DND-41 (cell line): ENCODE measurements at regions not wholly inside any gene's neighbourhood (a gene's known extent, or its start where the extent isn't known, plus 50 kb on each side); places are given as distances from the start of the nearest gene placed in this dataset.

ENCODE experiments used
- ATAC-seq: fragments of 200-7000 bp; cut with Tn5 transposase; 3 replicates; pipeline ENCODE4 v1.9.1; 2021; ENCODE audit warnings: low read depth; ENCODE audit not compliant: insufficient read depth
- DNase-seq: peaks from one replicate; pipeline ENCODE4 v3.0.0-alpha.2; 2020
- H2AFZ ChIP-seq: 2 replicates; pipeline ENCODE4 v1.6.0; 2012; ENCODE audit warnings: low read depth, low read length
- H3K27ac ChIP-seq: 2 replicates; pipeline ENCODE4 v1.5.1; 2012; ENCODE audit warnings: low read length, inconsistent platforms
- H3K27me3 ChIP-seq: fragments of 200-600 bp; sonication (generic); 2 replicates; pipeline ENCODE4 v1.6.0; 2012; ENCODE audit warnings: low read length, mild to moderate bottlenecking, inconsistent platforms; ENCODE audit not compliant: insufficient read depth, poor library complexity
- H3K36me3 ChIP-seq: 2 replicates; pipeline ENCODE4 v1.5.1; 2012; ENCODE audit warnings: low read length, inconsistent platforms; ENCODE audit not compliant: insufficient read depth
- H3K4me1 ChIP-seq: 2 replicates; pipeline ENCODE4 v1.5.1; 2012; ENCODE audit warnings: mild to moderate bottlenecking, low read length; ENCODE audit not compliant: insufficient read depth
- H3K4me2 ChIP-seq: 2 replicates; pipeline ENCODE4 v1.6.0; 2012; ENCODE audit warnings: mild to moderate bottlenecking, moderate library complexity, low read length, inconsistent platforms; ENCODE audit not compliant: insufficient read depth
- H3K4me3 ChIP-seq, 2 experiments: fragments of 200-600 bp in 1 of 2; shearing (Covaris generic) in 1 of 2; 2 replicates each; pipeline ENCODE4 v1.5.1; 2012 to 2016; ENCODE audit warnings: inconsistent platforms in 2 of 2, low read length in 2 of 2, mild to moderate bottlenecking in 2 of 2, low read depth in 1 of 2, moderate library complexity in 1 of 2
- H3K79me2 ChIP-seq: 2 replicates; pipeline ENCODE4 v1.6.0; 2012; ENCODE audit warnings: low read length, inconsistent platforms; ENCODE audit not compliant: insufficient read depth
- H3K9ac ChIP-seq: 2 replicates; pipeline ENCODE4 v1.6.0; 2012; ENCODE audit warnings: low read depth, mild to moderate bottlenecking, inconsistent platforms, low read length, moderate library complexity
- H3K9me3 ChIP-seq: 2 replicates; pipeline ENCODE4 v1.5.1; 2012; ENCODE audit warnings: low read length, moderate library complexity, mild to moderate bottlenecking, inconsistent platforms; ENCODE audit not compliant: insufficient read depth, severe bottlenecking
- H4K20me1 ChIP-seq: 2 replicates; pipeline ENCODE4 v1.6.0; 2012; ENCODE audit warnings: low read length; ENCODE audit not compliant: insufficient read depth
- EZH2 ChIP-seq: IDR thresholded peaks from 3 replicates; pipeline ENCODE4 v1.6.1; 2012; ENCODE audit warnings: borderline replicate concordance, low read depth, mild to moderate bottlenecking, moderate library complexity, low read length, inconsistent platforms; ENCODE audit not compliant: severe bottlenecking
- TF ChIP-seq, protein P1 (sequence below): IDR thresholded peaks from 2 replicates; pipeline ENCODE4 v1.5.1; 2012; ENCODE audit warnings: borderline replicate concordance, low read length, moderate library complexity, mild to moderate bottlenecking; ENCODE audit not compliant: poor library complexity, severe bottlenecking; ENCODE audit errors: extremely low read depth

DNA sequence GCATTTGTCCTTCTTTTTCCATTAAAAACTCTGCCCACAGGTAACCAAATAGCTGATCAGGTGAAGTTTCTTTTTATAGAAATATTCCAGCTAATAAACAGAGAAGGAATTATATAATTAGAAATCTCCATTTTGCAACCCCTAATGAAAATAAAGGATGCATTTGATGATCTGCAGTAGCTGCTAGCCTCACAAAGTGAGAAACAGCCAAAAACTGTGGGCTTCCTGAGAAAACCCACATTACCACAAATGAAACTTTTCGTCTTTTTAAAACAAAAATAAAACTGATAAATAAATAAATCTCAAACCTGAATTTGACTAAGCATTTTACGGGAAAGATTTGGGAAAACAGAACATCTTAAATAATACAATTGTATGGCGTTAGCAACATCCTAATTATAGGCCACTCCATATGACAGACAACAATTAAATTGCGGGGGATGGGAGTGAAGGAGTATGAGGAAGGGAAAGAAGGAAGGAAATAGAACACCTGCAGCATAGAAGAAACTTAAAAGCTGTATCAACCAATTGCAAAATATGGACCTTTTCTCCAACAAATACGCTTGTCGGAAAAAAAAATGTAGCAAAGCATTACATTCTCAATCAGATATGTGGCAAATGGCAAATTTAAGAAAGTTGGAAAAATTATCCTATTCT, 283.0 kb upstream of the ITGA1 start:
- peak overlapping the region; percentile 92 for H3K27ac ChIP-seq
- ATAC-seq = peak; percentile 88
- no peaks in the 10 kb centered on the region for H3K79me2 ChIP-seq
- no peaks in the 10 kb centered on the region for H3K36me3 ChIP-seq
- H2AFZ ChIP-seq = peak overlapping the region; percentile 67
- peak overlapping the region in 1 of 2 experiments; percentile 40; a peak in 3 of 4 replicates for H3K4me3 ChIP-seq
- DNase-seq = peak; percentile 55
- peak overlapping the region; percentile 56 for H3K4me2 ChIP-seq
- TF ChIP-seq EZH2 = no peak
- TF ChIP-seq, protein P1, sequence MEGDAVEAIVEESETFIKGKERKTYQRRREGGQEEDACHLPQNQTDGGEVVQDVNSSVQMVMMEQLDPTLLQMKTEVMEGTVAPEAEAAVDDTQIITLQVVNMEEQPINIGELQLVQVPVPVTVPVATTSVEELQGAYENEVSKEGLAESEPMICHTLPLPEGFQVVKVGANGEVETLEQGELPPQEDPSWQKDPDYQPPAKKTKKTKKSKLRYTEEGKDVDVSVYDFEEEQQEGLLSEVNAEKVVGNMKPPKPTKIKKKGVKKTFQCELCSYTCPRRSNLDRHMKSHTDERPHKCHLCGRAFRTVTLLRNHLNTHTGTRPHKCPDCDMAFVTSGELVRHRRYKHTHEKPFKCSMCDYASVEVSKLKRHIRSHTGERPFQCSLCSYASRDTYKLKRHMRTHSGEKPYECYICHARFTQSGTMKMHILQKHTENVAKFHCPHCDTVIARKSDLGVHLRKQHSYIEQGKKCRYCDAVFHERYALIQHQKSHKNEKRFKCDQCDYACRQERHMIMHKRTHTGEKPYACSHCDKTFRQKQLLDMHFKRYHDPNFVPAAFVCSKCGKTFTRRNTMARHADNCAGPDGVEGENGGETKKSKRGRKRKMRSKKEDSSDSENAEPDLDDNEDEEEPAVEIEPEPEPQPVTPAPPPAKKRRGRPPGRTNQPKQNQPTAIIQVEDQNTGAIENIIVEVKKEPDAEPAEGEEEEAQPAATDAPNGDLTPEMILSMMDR = no peak
- peak overlapping the region; percentile 56 for H3K9ac ChIP-seq
- no peaks in the 10 kb centered on the region for H4K20me1 ChIP-seq
- no peaks in the 10 kb centered on the region for H3K9me3 ChIP-seq
- no peaks in the 10 kb centered on the region for H3K27me3 ChIP-seq
- H3K4me1 ChIP-seq = peaks cover 66% of the 10 kb centered on the region

- no peaks in the 10 kb centered on the region for H3K27me3 ChIP-seq
- H3K4me3 ChIP-seq = no peak overlapping the region
- DNase-seq = no peak
- H3K9me3 ChIP-seq = peaks cover 6% of the 10 kb centered on the region
- no peak overlapping the region for H3K9ac ChIP-seq
- no peak overlapping the region for H2AFZ ChIP-seq
- TF ChIP-seq, protein P1 = no peak
- no peak for TF ChIP-seq EZH2
- no peaks in the 10 kb centered on the region for H3K79me2 ChIP-seq
- H3K4me2 ChIP-seq = no peak overlapping the region
- no peak overlapping the region for H3K27ac ChIP-seq
- no peaks in the 10 kb centered on the region for H3K4me1 ChIP-seq
- H3K36me3 ChIP-seq = no peaks in the 10 kb centered on the region
- ATAC-seq = no peak
- H4K20me1 ChIP-seq = no peaks in the 10 kb centered on the region
These were observed 270.0 kb upstream of the ITGA1 start for GRCh38 chr5:52517667-52518066.

- no peaks in the 10 kb centered on the region for H3K36me3 ChIP-seq
- no peaks in the 10 kb centered on the region for H3K4me1 ChIP-seq
- no peaks in the 10 kb centered on the region for H3K79me2 ChIP-seq
- no peaks in the 10 kb centered on the region for H4K20me1 ChIP-seq
- DNase-seq (no peak), ATAC-seq (peak; percentile 42; the same call in 1 of the 3 replicates)
- H2AFZ ChIP-seq = no peak overlapping the region
- TF ChIP-seq EZH2 = no peak
- TF ChIP-seq, protein P1 = no peak
- no peak overlapping the region for H3K4me2 ChIP-seq
- no peak overlapping the region for H3K4me3 ChIP-seq
- peaks cover 6% of the 10 kb centered on the region for H3K9me3 ChIP-seq
- no peak overlapping the region for H3K9ac ChIP-seq
- no peak overlapping the region for H3K27ac ChIP-seq
- H3K27me3 ChIP-seq = no peaks in the 10 kb centered on the region
These were observed 267.5 kb upstream of the ITGA1 start for GRCh38 chr5:52520171-52520570.
